PC-3 (cell line): ENCODE measurements at regions not wholly inside any gene's neighbourhood (a gene's known extent, or its start where the extent isn't known, plus 50 kb on each side); places are given as distances from the start of the nearest gene placed in this dataset.

ENCODE experiments used
- EZH2 ChIP-seq: fragments of 300-600 bp; sonication (generic); IDR thresholded peaks from one replicate; pipeline ENCODE4 v1.6.1; 2017; ENCODE audit warnings: antibody characterized with exemption, mild to moderate bottlenecking, low read length; ENCODE audit not compliant: unreplicated experiment
- TF ChIP-seq, protein P1 (sequence below): fragments of 300-600 bp; sonication (generic); conservative IDR thresholded peaks from 2 replicates; pipeline ENCODE4 v1.5.1; 2017; ENCODE audit warnings: antibody characterized with exemption, low read depth, mild to moderate bottlenecking, low read length

DNA sequence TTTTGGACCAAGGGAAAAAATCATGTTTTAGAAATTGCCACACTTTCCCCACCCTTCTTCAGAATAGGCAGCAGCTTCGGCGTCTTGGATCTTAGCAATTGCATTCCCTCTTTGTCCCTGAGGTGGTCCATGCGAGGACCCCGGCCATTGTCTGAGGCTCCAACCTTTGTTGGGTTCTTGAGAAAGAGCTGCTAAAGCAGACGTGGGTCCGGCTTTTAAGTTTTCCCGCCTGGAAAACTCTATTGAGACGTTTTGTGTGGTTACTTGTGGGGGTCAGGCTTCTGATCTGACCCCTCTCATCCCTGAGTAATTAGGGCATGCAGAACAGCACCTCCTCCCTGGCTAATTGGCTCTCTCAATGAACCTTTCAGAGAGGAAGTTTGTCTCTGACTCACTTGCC lies 509.6 kb upstream of the TNC start:
- TF ChIP-seq EZH2 = no peak
- TF ChIP-seq, protein P1, sequence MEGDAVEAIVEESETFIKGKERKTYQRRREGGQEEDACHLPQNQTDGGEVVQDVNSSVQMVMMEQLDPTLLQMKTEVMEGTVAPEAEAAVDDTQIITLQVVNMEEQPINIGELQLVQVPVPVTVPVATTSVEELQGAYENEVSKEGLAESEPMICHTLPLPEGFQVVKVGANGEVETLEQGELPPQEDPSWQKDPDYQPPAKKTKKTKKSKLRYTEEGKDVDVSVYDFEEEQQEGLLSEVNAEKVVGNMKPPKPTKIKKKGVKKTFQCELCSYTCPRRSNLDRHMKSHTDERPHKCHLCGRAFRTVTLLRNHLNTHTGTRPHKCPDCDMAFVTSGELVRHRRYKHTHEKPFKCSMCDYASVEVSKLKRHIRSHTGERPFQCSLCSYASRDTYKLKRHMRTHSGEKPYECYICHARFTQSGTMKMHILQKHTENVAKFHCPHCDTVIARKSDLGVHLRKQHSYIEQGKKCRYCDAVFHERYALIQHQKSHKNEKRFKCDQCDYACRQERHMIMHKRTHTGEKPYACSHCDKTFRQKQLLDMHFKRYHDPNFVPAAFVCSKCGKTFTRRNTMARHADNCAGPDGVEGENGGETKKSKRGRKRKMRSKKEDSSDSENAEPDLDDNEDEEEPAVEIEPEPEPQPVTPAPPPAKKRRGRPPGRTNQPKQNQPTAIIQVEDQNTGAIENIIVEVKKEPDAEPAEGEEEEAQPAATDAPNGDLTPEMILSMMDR = no peak
